ENCODE measurements at regions not wholly inside any gene's neighbourhood (a gene's known extent, or its start where the extent isn't known, plus 50 kb on each side); places are given as distances from the start of the nearest gene placed in this dataset.

GRCh38 chr9:73579823-73580222 is 428.2 kb downstream of the ANXA1 start:
- no peak overlapping the region for H3K4me3 ChIP-seq (ENCODE audit: low read length)
- H3K27ac ChIP-seq (ENCODE audit: low read length) = no peak overlapping the region
- H3K36me3 ChIP-seq (ENCODE audit: control insufficient read depth, insufficient read depth, low read length) = no peaks in the 10 kb centered on the region
- DNase-seq = no peak
- no peaks in the 10 kb centered on the region for H3K4me1 ChIP-seq (ENCODE audit: control insufficient read depth, insufficient read depth, low read length)
- no peaks in the 10 kb centered on the region for H3K27me3 ChIP-seq (ENCODE audit: control insufficient read depth, insufficient read depth, low read length)
- H3K9me3 ChIP-seq (ENCODE audit: control insufficient read depth, low read depth, low read length) = no peaks in the 10 kb centered on the region
- WGBS (ENCODE audit: insufficient coverage, low lambda C conversion rate) = no CpG with 5 or more reads among the region's 2 CpGs

DNA sequence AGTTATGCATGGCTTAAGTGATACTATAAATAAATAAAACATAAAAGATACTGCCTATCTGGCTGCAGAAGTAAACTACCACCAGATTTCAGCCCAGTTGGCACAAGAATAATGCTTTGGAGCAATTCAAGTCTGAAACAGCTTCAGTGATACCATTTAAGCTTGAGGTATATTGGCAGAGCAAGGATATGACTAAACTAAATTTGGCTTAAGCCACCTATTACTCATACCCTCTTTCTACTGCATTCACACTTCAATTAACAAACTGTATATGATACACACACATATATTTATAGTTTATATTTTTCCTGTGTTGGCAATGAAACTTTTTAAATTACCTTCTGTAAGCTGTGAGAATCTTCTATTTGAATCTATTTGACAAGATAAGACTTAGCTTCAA is 431.9 kb downstream of the ANXA1 start:
- Histone ChIP-seq H3K27me3 (ENCODE audit: control insufficient read depth, insufficient read depth, low read length) (no peaks in the 10 kb centered on the region), H3K36me3 (ENCODE audit: control insufficient read depth, insufficient read depth, low read length) (no peaks in the 10 kb centered on the region), H3K4me3 (ENCODE audit: low read length) (no peak overlapping the region), H3K4me1 (ENCODE audit: control insufficient read depth, insufficient read depth, low read length) (no peaks in the 10 kb centered on the region), H3K9me3 (ENCODE audit: control insufficient read depth, low read depth, low read length) (no peaks in the 10 kb centered on the region), H3K27ac (ENCODE audit: low read length) (no peak overlapping the region)
- no peak for DNase-seq

DNA sequence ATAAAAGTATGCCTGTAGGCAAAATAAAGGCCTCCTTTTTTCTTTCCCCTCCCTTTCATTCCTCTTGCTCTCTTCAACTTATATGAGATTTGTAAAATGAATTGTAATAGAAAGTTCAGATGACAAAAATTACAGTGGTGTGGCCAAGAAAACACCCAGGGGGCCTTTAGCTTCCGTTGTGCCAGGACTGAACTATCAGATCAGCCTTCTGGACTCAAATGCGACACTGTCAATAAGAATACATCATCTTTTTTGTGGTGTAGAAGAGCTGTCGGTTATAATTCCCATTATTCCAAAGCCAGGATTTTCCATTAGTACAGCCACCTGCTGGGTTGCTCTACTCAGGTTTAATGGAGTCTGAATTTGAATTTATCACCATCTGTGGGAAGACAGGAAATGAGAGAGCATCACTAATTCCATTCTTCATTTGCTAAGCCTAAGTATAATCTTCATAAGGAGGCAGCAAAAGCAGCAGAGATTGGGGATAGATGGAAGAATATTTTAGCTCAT is 443.4 kb downstream of the ANXA1 start:
- Histone ChIP-seq H3K36me3 (ENCODE audit: control insufficient read depth, insufficient read depth, low read length) (no peaks in the 10 kb centered on the region), H3K4me3 (ENCODE audit: low read length) (no peak overlapping the region), H3K27ac (ENCODE audit: low read length) (no peak overlapping the region), H3K27me3 (ENCODE audit: control insufficient read depth, insufficient read depth, low read length) (no peaks in the 10 kb centered on the region), H3K9me3 (ENCODE audit: control insufficient read depth, low read depth, low read length) (no peaks in the 10 kb centered on the region), H3K4me1 (ENCODE audit: control insufficient read depth, insufficient read depth, low read length) (no peaks in the 10 kb centered on the region)
- DNase-seq = no peak
- no CpG with 5 or more reads among the region's 3 CpGs for WGBS (ENCODE audit: insufficient coverage, low lambda C conversion rate)

DNA sequence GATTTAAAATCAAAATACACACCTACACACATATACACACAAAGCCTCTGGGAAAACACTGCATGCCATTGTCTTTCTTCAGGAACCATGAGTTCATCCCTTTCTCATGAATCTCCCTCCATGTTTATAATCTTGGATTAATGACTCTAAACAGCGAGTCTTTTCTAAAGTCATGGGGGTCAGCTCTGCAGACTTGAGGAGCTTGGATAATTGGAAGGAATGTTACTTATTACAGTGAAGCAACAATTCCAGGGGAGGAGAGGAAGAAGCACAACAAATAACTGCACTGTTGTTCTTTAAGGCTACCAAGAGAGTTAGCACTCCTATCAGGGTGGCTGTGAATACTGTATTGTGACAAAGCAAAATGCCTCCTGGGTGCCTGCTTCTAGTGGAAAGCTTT is 444.7 kb downstream of the ANXA1 start:
- H3K36me3 ChIP-seq (ENCODE audit: control insufficient read depth, insufficient read depth, low read length) = no peaks in the 10 kb centered on the region
- no peaks in the 10 kb centered on the region for H3K4me1 ChIP-seq (ENCODE audit: control insufficient read depth, insufficient read depth, low read length)
- H3K9me3 ChIP-seq (ENCODE audit: control insufficient read depth, low read depth, low read length) = no peaks in the 10 kb centered on the region
- DNase-seq = no peak
- no peak overlapping the region for H3K4me3 ChIP-seq (ENCODE audit: low read length)
- H3K27ac ChIP-seq (ENCODE audit: low read length) = no peak overlapping the region
- WGBS (ENCODE audit: insufficient coverage, low lambda C conversion rate) = 50% methylated on average over 1 of the region's 1 CpG
- H3K27me3 ChIP-seq (ENCODE audit: control insufficient read depth, insufficient read depth, low read length) = no peaks in the 10 kb centered on the region

- Histone ChIP-seq H3K36me3 (ENCODE audit: control insufficient read depth, insufficient read depth, low read length) (no peaks in the 10 kb centered on the region), H3K27ac (ENCODE audit: low read length) (no peak overlapping the region), H3K4me3 (ENCODE audit: low read length) (no peak overlapping the region), H3K4me1 (ENCODE audit: control insufficient read depth, insufficient read depth, low read length) (no peaks in the 10 kb centered on the region), H3K27me3 (ENCODE audit: control insufficient read depth, insufficient read depth, low read length) (no peaks in the 10 kb centered on the region), H3K9me3 (ENCODE audit: control insufficient read depth, low read depth, low read length) (no peaks in the 10 kb centered on the region)
- 100% methylated on average over 3 of the region's 5 CpGs for WGBS (ENCODE audit: insufficient coverage, low lambda C conversion rate)
- no peak for DNase-seq
These were observed 445.4 kb downstream of the ANXA1 start for GRCh38 chr9:73597039-73597438.

- WGBS (ENCODE audit: insufficient coverage, low lambda C conversion rate) = no CpG with 5 or more reads among the region's 4 CpGs
- Histone ChIP-seq H3K27ac (ENCODE audit: low read length) (no peak overlapping the region), H3K36me3 (ENCODE audit: control insufficient read depth, insufficient read depth, low read length) (no peaks in the 10 kb centered on the region), H3K4me3 (ENCODE audit: low read length) (no peak overlapping the region), H3K9me3 (ENCODE audit: control insufficient read depth, low read depth, low read length) (no peaks in the 10 kb centered on the region), H3K27me3 (ENCODE audit: control insufficient read depth, insufficient read depth, low read length) (no peaks in the 10 kb centered on the region), H3K4me1 (ENCODE audit: control insufficient read depth, insufficient read depth, low read length) (no peaks in the 10 kb centered on the region)
- no peak for DNase-seq
These were observed 446.1 kb downstream of the ANXA1 start for GRCh38 chr9:73597771-73598170.

DNA sequence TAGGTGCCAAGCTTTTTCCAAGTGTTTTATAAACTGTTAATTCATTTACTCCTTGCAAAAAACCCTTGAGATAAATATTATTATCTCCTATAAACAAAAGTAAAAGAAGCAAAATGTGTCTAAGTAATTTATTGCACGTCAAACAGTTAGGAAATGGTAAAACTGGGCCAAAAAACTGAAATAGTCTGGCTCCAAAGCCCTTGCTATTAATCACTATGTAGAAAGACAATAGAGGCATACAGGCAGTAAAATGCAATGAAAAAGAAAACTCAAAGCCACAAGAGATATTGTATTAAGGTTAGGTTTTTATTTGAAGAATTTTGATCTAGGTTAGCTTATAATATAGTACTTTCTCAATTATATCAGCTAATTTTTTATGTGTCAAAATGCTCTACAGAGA is 457.7 kb downstream of the ANXA1 start:
- WGBS (ENCODE audit: insufficient coverage, low lambda C conversion rate) = no CpG with 5 or more reads among the region's 1 CpG
- Histone ChIP-seq H3K27ac (ENCODE audit: low read length) (no peak overlapping the region), H3K9me3 (ENCODE audit: control insufficient read depth, low read depth, low read length) (no peaks in the 10 kb centered on the region), H3K4me1 (ENCODE audit: control insufficient read depth, insufficient read depth, low read length) (no peaks in the 10 kb centered on the region), H3K27me3 (ENCODE audit: control insufficient read depth, insufficient read depth, low read length) (no peaks in the 10 kb centered on the region), H3K36me3 (ENCODE audit: control insufficient read depth, insufficient read depth, low read length) (no peaks in the 10 kb centered on the region), H3K4me3 (ENCODE audit: low read length) (no peak overlapping the region)
- DNase-seq = no peak

- no CpG with 5 or more reads among the region's 2 CpGs for WGBS (ENCODE audit: insufficient coverage, low lambda C conversion rate)
- DNase-seq = no peak
These were observed 459.4 kb downstream of the ANXA1 start for GRCh38 chr9:73611032-73611431.

DNA sequence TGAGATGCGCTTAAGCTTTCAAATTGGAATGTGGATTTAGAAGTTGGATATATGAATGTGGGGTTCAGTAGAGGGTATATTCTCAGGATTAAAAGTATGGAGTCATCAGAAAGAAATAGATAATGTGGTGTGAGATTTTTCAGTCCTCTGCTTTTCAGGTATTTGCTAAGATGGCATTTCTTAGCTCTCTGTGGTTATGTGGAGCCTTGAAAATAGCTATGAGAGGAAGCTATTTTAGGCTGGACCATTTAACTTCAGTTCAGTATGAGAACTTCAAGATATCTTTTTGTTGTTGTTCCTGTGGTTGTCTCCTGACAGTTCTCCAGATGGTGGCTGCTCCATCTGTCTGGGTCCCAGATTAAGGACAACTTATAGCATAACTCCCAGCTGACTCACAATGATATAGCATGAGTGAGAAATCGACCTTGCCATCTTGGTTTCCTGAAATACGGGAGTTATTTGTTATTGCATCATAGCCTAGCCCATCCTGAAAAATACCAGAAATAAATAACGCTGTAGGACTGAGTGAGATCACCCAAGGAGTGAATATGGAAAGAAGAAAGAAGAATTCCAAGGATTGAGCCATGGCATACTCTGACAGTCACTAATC is 461.5 kb downstream of the ANXA1 start:
- Histone ChIP-seq H3K27me3 (ENCODE audit: control insufficient read depth, insufficient read depth, low read length) (no peaks in the 10 kb centered on the region), H3K27ac (ENCODE audit: low read length) (no peak overlapping the region), H3K36me3 (ENCODE audit: control insufficient read depth, insufficient read depth, low read length) (no peaks in the 10 kb centered on the region), H3K4me1 (ENCODE audit: control insufficient read depth, insufficient read depth, low read length) (no peaks in the 10 kb centered on the region), H3K4me3 (ENCODE audit: low read length) (no peak overlapping the region), H3K9me3 (ENCODE audit: control insufficient read depth, low read depth, low read length) (no peaks in the 10 kb centered on the region)
- WGBS (ENCODE audit: insufficient coverage, low lambda C conversion rate) = 91% methylated on average over 3 of the region's 4 CpGs
- no peak for DNase-seq

More at GRCh38 chr9:73611032-73611431, 459.4 kb downstream of the ANXA1 start:
- no peak overlapping the region for H3K27ac ChIP-seq (ENCODE audit: low read length)
- no peaks in the 10 kb centered on the region for H3K9me3 ChIP-seq (ENCODE audit: control insufficient read depth, low read depth, low read length)
- H3K4me3 ChIP-seq (ENCODE audit: low read length) = no peak overlapping the region
- H3K36me3 ChIP-seq (ENCODE audit: control insufficient read depth, insufficient read depth, low read length) = no peaks in the 10 kb centered on the region
- no peaks in the 10 kb centered on the region for H3K27me3 ChIP-seq (ENCODE audit: control insufficient read depth, insufficient read depth, low read length)
- H3K4me1 ChIP-seq (ENCODE audit: control insufficient read depth, insufficient read depth, low read length) = no peaks in the 10 kb centered on the region

GRCh38 chr9:73615557-73615956 is 463.9 kb downstream of the ANXA1 start:
- no peak overlapping the region for H3K4me3 ChIP-seq (ENCODE audit: low read length)
- DNase-seq = no peak
- H3K4me1 ChIP-seq (ENCODE audit: control insufficient read depth, insufficient read depth, low read length) = no peaks in the 10 kb centered on the region
- no peaks in the 10 kb centered on the region for H3K36me3 ChIP-seq (ENCODE audit: control insufficient read depth, insufficient read depth, low read length)
- no peaks in the 10 kb centered on the region for H3K9me3 ChIP-seq (ENCODE audit: control insufficient read depth, low read depth, low read length)
- H3K27ac ChIP-seq (ENCODE audit: low read length) = no peak overlapping the region
- no peaks in the 10 kb centered on the region for H3K27me3 ChIP-seq (ENCODE audit: control insufficient read depth, insufficient read depth, low read length)

DNA sequence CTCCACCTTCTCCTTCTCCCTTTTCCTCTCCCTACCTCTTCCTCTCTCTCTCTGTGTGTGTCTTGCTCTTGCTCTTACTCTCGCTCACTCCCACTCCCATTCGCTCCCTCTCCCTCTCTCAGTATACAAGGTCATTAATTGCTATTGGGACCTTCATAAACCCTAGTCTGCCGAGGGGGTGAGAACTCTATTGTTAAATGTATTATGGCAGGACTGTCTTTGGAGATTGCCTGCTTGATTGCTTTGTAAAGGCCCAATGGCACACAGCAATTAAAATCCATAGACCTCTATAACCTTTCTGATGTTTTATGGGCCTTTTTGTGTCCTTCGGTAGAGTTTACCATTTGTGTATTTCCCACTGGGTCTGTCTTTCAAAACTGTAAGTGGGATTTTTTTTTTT is 465.9 kb downstream of the ANXA1 start:
- WGBS (ENCODE audit: insufficient coverage, low lambda C conversion rate) = 100% methylated on average over 2 of the region's 4 CpGs
- DNase-seq = no peak
- H3K4me3 ChIP-seq (ENCODE audit: low read length) = no peak overlapping the region
- H3K4me1 ChIP-seq (ENCODE audit: control insufficient read depth, insufficient read depth, low read length) = no peaks in the 10 kb centered on the region
- H3K27me3 ChIP-seq (ENCODE audit: control insufficient read depth, insufficient read depth, low read length) = no peaks in the 10 kb centered on the region
- H3K27ac ChIP-seq (ENCODE audit: low read length) = no peak overlapping the region
- H3K9me3 ChIP-seq (ENCODE audit: control insufficient read depth, low read depth, low read length) = no peaks in the 10 kb centered on the region
- H3K36me3 ChIP-seq (ENCODE audit: control insufficient read depth, insufficient read depth, low read length) = no peaks in the 10 kb centered on the region

Measured in large intestine (tissue), 3 donors.